Mesodermal cell (in vitro differentiated cells): ENCODE measurements at regions not wholly inside any gene's neighbourhood (a gene's known extent, or its start where the extent isn't known, plus 50 kb on each side); places are given as distances from the start of the nearest gene placed in this dataset.
"Not testable (repeated sequence)": the region's sequence is repeated elsewhere in the genome, so short reads cannot be mapped to it uniquely, and the experiment has no call there.

Source experiments
- H3K27ac ChIP-seq: 2 replicates; pipeline ENCODE4 v1.7.0; 2013; ENCODE audit warnings: mild to moderate bottlenecking, low read depth, low read length, moderate library complexity; ENCODE audit not compliant: severe bottlenecking
- H3K36me3 ChIP-seq: 2 replicates; pipeline ENCODE4 v1.7.1; 2013; ENCODE audit warnings: mild to moderate bottlenecking, low read length, moderate library complexity; ENCODE audit not compliant: control insufficient read depth, insufficient read depth
- H3K4me1 ChIP-seq: one replicate; pipeline ENCODE4 v1.7.1; 2013; ENCODE audit warnings: mild to moderate bottlenecking, low read length; ENCODE audit not compliant: insufficient read depth, control insufficient read depth, poor library complexity, severe bottlenecking
- H3K4me3 ChIP-seq: 2 replicates; pipeline ENCODE4 v1.7.0; 2013; ENCODE audit warnings: low read length, control low read depth, mild to moderate bottlenecking; ENCODE audit not compliant: insufficient read depth, poor library complexity, severe bottlenecking; ENCODE audit errors: extremely low read depth
- H3K9me3 ChIP-seq: 2 replicates; pipeline ENCODE4 v1.7.1; 2013; ENCODE audit warnings: mild to moderate bottlenecking, low read length, moderate library complexity; ENCODE audit not compliant: control insufficient read depth
- WGBS, 2 experiments: methylation state at CpG; one replicate each; pipeline ENCODE4 v1.1.5; 2013; ENCODE audit warnings: missing lambda C conversion rate in 2 of 2; ENCODE audit not compliant: insufficient coverage in 2 of 2; 5-methylcytosine and 5-hydroxymethylcytosine counted together

GRCh38 chr2:125207431-125207830 lies 1182.3 kb downstream of the CNTNAP5 start:
- no peak overlapping the region for H3K4me3 ChIP-seq
- no peak overlapping the region for H3K27ac ChIP-seq
- 88 to 91% methylated on average over 3 of the region's 3 CpGs for WGBS, 2 experiments

DNA sequence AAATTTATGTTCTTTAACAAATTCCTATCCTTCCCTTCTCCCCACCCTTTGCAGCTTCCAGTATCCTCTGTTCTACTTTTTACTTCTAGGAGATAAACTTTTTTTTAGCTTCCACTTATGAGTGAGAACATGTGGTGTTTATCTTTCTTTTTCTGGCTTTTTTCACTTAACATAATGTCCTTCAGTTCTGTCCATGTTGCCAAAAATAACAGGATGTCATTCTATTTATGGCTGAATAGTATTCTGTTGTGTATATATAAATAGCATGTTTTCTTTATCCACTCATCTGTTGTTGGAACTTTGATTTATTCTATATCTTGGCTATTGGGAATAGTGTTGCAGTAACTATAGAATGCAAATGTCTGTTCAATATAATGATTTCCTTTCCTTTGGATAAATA lies 1191.2 kb downstream of the CNTNAP5 start:
- H3K4me1 ChIP-seq, result no peaks in the 10 kb centered on the region
- no peaks in the 10 kb centered on the region for H3K36me3 ChIP-seq
- peaks cover 3% of the 10 kb centered on the region for H3K9me3 ChIP-seq
- no peak overlapping the region for H3K27ac ChIP-seq
- H3K4me3 ChIP-seq, result no peak overlapping the region

More at GRCh38 chr2:125207431-125207830, 1182.3 kb downstream of the CNTNAP5 start:
- Histone ChIP-seq H3K9me3 (no peaks in the 10 kb centered on the region), H3K36me3 (no peaks in the 10 kb centered on the region), H3K4me1 (no peaks in the 10 kb centered on the region)

- 85 to 91% methylated on average over 6 of the region's 6 CpGs for WGBS, 2 experiments
- Histone ChIP-seq H3K9me3 (peaks cover 9% of the 10 kb centered on the region), H3K27ac (no peak overlapping the region), H3K4me3 (no peak overlapping the region), H3K4me1 (no peaks in the 10 kb centered on the region), H3K36me3 (no peaks in the 10 kb centered on the region)
Observed at GRCh38 chr2:125224188-125224587, 1199.1 kb downstream of the CNTNAP5 start.

DNA sequence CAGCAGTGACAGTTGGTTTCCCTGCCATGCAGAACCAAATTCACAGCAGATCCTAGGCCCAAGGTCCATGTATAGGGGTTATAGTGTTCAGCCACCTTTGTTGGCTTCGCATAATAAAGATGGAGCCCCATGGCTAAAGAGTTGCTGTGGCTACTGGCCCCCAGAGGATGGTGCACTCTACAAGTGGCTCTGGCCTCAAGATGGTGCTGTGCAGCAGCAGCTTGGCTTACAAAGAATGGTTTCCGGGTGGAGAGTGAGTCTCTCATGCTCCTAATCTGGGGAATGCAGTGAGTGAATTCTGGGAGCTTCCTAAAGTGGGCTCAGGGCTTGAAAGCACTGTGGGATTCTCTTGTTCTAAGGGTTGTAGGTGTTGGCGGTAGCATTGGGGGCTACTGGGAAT lies 1199.7 kb downstream of the CNTNAP5 start:
- WGBS, 2 experiments, result 76 to 91% methylated on average over 2 of the region's 3 CpGs
- no peaks in the 10 kb centered on the region for H3K4me1 ChIP-seq
- no peak overlapping the region for H3K4me3 ChIP-seq

DNA sequence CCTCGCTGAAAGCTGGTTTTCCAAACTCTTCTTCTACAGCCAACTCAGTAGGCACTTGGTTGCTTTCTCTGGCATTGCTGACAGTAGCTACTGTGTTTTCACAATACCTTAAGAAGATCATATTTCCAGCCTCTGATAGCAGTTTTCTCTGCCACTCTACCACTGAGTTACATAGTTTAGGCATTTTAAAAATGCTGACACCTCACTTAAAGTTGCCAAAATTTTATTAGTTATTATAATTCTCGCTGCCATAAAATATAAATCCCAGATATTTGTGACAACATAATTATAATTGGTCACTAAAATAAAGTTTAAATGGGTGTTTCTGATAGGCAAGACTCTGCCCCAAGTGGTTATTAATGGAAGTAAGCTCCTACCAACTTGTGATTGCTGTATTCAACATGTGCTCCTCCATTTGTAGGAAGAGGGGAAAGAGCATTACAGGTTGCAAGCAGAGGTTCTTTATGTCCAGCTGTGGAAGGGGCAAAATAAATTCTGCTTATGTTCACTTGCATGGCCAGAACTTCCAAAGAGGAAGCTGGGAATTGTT lies 1202.8 kb downstream of the CNTNAP5 start:
- Histone ChIP-seq H3K9me3 (peaks cover 6% of the 10 kb centered on the region), H3K4me3 (no peak overlapping the region), H3K27ac (no peak overlapping the region), H3K36me3 (no peaks in the 10 kb centered on the region), H3K4me1 (no peaks in the 10 kb centered on the region)
- WGBS, 2 experiments, result 90 to 94% methylated on average over 1 of the region's 2 CpGs

More for the DNA sequence above, 1199.7 kb downstream of the CNTNAP5 start:
- Histone ChIP-seq H3K9me3 (peaks cover 9% of the 10 kb centered on the region), H3K36me3 (no peaks in the 10 kb centered on the region), H3K27ac (no peak overlapping the region)

- 81 to 92% methylated on average over 4 of the region's 6 CpGs for WGBS, 2 experiments
- no peaks in the 10 kb centered on the region for H3K9me3 ChIP-seq
- H3K4me1 ChIP-seq, result no peaks in the 10 kb centered on the region
- no peaks in the 10 kb centered on the region for H3K36me3 ChIP-seq
- H3K4me3 ChIP-seq, result no peak overlapping the region
- H3K27ac ChIP-seq, result no peak overlapping the region
Observed at GRCh38 chr2:125240870-125241269, 1215.8 kb downstream of the CNTNAP5 start.

- no peaks in the 10 kb centered on the region for H3K9me3 ChIP-seq
- no peak overlapping the region for H3K4me3 ChIP-seq
- no CpG with 5 or more reads among the region's 1 CpG for WGBS, 2 experiments
- H3K36me3 ChIP-seq, result no peaks in the 10 kb centered on the region
- no peaks in the 10 kb centered on the region for H3K4me1 ChIP-seq
- no peak overlapping the region for H3K27ac ChIP-seq
Observed at GRCh38 chr2:125243074-125243473, 1218.0 kb downstream of the CNTNAP5 start.

DNA sequence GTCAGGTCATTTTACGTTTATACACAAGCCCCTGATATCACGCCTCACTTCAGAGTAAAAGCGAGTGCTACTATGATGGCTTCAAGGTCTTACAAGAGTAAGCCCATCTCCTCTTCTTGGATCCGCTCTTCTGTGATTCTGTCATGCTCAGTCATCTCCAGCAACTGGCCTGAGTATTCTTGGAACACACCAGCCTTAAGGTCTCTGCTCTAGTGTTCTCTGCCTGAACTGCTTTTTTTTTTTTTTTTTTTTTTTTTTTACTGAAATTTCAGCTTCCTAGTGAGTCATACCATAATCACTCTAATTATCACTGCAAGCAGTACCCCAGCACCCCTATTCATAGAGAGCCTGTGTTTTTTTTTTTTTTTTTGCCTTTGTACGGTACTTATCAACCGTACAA lies 1228.9 kb downstream of the CNTNAP5 start:
- Histone ChIP-seq H3K4me1 (no peaks in the 10 kb centered on the region), H3K4me3 (no peak overlapping the region), H3K36me3 (no peaks in the 10 kb centered on the region), H3K9me3 (no peaks in the 10 kb centered on the region), H3K27ac (no peak overlapping the region)
- 82 to 84% methylated on average over 4 of the region's 6 CpGs for WGBS, 2 experiments

DNA sequence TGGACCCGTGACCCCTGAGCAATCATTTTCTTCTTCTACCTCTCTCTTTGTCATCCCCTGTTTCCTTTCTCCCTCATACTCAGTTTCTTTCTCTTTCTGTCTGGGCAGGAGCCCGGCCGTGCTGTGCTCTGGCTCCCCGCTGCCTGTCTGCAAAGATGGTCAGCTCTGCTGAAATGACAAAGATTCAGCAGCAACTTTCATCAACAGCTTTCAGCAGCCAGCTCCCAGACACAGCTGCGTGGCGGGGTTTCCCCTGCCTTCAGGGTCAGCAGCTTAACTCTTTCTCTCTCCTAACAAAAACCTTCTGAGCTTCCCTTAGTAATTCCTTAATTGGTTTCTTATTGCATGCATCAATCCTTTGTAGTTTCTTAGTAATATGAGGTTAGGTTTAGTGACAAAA lies 1234.4 kb downstream of the CNTNAP5 start:
- Histone ChIP-seq H3K27ac (no peak overlapping the region), H3K9me3 (no peaks in the 10 kb centered on the region), H3K4me1 (no peaks in the 10 kb centered on the region), H3K36me3 (no peaks in the 10 kb centered on the region), H3K4me3 (no peak overlapping the region)
- WGBS, 2 experiments, result 89 to 90% methylated on average over 4 to 5 of the region's 6 CpGs

DNA sequence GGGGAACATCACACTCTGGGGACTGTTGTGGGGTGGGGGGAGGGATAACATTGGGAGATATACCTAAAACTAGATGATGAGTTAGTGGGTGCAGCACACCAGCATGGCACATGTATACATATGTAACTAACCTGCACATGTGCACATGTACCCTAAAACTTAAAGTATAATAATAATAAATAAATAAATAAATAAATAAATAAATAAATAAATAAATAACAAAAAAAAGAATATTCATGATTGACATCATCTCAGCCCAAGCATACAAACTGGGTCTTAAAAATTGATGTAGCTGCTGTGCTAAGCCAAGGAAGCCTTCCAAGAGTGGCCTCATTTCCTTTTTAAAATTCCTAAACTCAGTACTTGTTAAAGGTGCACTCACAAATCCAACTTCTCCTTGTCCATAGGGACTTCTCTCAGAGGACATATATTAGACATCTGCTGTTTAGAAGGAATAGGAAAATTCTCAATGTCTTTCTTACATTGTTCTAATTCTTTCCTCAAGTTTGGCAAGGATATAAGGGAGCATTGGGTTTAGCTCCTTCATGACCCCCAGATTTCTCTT lies 1235.4 kb downstream of the CNTNAP5 start:
- not testable (repeated sequence) for H3K27ac ChIP-seq, H3K36me3 ChIP-seq, H3K4me1 ChIP-seq, H3K9me3 ChIP-seq, H3K4me3 ChIP-seq

GRCh38 chr2:125264453-125264852 lies 1239.4 kb downstream of the CNTNAP5 start:
- Histone ChIP-seq H3K4me1 (no peaks in the 10 kb centered on the region), H3K36me3 (no peaks in the 10 kb centered on the region), H3K27ac (no peak overlapping the region), H3K9me3 (no peaks in the 10 kb centered on the region), H3K4me3 (no peak overlapping the region)
- WGBS, 2 experiments, result 89 to 91% methylated on average over 1 of the region's 1 CpG
